GM18520 (cell line): ENCODE measurements at regions not wholly inside any gene's neighbourhood (a gene's known extent, or its start where the extent isn't known, plus 50 kb on each side); places are given as distances from the start of the nearest gene placed in this dataset.

ENCODE experiments used
- ATAC-seq: cut with Tn5 transposase; IDR thresholded peaks from one replicate; pipeline ENCODE4 v1.9.1; 2021; ENCODE audit not compliant: unreplicated experiment

- no peak for ATAC-seq
Measured at GRCh38 chr2:23286031-23286757, 98.8 kb upstream of the KLHL29 start.

GRCh38 chr2:23286758-23287704, 97.9 kb upstream of the KLHL29 start:
- no peak for ATAC-seq

GRCh38 chr2:23289671-23290070, 95.3 kb upstream of the KLHL29 start:
- no peak for ATAC-seq

- ATAC-seq: no peak
Measured at GRCh38 chr2:23291239-23291638, 93.7 kb upstream of the KLHL29 start.

GRCh38 chr2:23292024-23292423, 93.0 kb upstream of the KLHL29 start:
- ATAC-seq: no peak

GRCh38 chr2:23293063-23293462, 91.9 kb upstream of the KLHL29 start:
- ATAC-seq: no peak

GRCh38 chr2:23293731-23294130, 91.2 kb upstream of the KLHL29 start:
- no peak for ATAC-seq

GRCh38 chr2:23294238-23294637, 90.7 kb upstream of the KLHL29 start:
- ATAC-seq: no peak

GRCh38 chr2:23296691-23297090, 88.3 kb upstream of the KLHL29 start:
- ATAC-seq: no peak

GRCh38 chr2:23297112-23297511, 87.9 kb upstream of the KLHL29 start:
- ATAC-seq: no peak

GRCh38 chr2:23298551-23298950, 86.4 kb upstream of the KLHL29 start:
- ATAC-seq: no peak

- no peak for ATAC-seq
Measured at GRCh38 chr2:23299476-23300195, 85.3 kb upstream of the KLHL29 start.

- ATAC-seq: no peak
Measured at GRCh38 chr2:23301136-23301535, 83.8 kb upstream of the KLHL29 start.

GRCh38 chr2:23302591-23302990, 82.4 kb upstream of the KLHL29 start:
- ATAC-seq: no peak

GRCh38 chr2:23306401-23306800, 78.6 kb upstream of the KLHL29 start:
- no peak for ATAC-seq

- no peak for ATAC-seq
Measured at GRCh38 chr2:23311186-23311585, 73.8 kb upstream of the KLHL29 start.

- ATAC-seq: no peak
Measured at GRCh38 chr2:23312996-23313606, 71.9 kb upstream of the KLHL29 start.

- ATAC-seq: no peak
Measured at GRCh38 chr2:23314687-23315086, 70.3 kb upstream of the KLHL29 start.

- no peak for ATAC-seq
Measured at GRCh38 chr2:23320058-23320457, 64.9 kb upstream of the KLHL29 start.

GRCh38 chr2:23321751-23322150, 63.2 kb upstream of the KLHL29 start:
- ATAC-seq: no peak

GRCh38 chr2:23322567-23323197, 62.3 kb upstream of the KLHL29 start:
- ATAC-seq: no peak
